ENCODE measurements at regions not wholly inside any gene's neighbourhood (a gene's known extent, or its start where the extent isn't known, plus 50 kb on each side); places are given as distances from the start of the nearest gene placed in this dataset.
"Not testable (repeated sequence)": the region's sequence is repeated elsewhere in the genome, so short reads cannot be mapped to it uniquely, and the experiment has no call there.

DNA sequence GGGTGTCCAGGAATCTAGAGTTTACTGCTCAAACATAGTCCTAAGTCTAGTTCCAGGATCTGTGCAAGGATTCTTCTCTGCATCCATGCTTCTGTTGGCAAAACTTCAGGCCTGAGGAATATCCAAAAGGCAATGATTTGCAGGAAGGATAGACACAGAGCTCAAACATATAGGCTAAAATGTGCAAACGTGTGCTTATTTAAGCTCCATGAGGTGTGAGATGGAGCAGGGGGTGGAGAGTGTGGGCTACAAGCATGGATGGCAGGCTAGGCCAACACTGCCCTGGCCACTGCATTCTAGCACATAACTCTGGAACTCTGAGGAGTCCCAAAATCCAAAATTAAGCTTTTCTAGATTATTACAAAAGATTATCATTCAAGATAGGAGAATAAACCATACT lies 301.1 kb downstream of the PAX3 start:
- H3K36me3 ChIP-seq = no peaks in the 10 kb centered on the region
- no peak for TF ChIP-seq POLR2AphosphoS5 (IDR thresholded peaks at IDR 0.05; ENCODE audit: insufficient read depth in 1 of 2, low read depth in 1 of 2)
- TF ChIP-seq POLR2A (IDR thresholded peaks at IDR 0.05) = no peak
- TF ChIP-seq, protein P1, sequence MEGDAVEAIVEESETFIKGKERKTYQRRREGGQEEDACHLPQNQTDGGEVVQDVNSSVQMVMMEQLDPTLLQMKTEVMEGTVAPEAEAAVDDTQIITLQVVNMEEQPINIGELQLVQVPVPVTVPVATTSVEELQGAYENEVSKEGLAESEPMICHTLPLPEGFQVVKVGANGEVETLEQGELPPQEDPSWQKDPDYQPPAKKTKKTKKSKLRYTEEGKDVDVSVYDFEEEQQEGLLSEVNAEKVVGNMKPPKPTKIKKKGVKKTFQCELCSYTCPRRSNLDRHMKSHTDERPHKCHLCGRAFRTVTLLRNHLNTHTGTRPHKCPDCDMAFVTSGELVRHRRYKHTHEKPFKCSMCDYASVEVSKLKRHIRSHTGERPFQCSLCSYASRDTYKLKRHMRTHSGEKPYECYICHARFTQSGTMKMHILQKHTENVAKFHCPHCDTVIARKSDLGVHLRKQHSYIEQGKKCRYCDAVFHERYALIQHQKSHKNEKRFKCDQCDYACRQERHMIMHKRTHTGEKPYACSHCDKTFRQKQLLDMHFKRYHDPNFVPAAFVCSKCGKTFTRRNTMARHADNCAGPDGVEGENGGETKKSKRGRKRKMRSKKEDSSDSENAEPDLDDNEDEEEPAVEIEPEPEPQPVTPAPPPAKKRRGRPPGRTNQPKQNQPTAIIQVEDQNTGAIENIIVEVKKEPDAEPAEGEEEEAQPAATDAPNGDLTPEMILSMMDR (IDR thresholded peaks at IDR 0.05) = no peak
- no peaks in the 10 kb centered on the region for H3K9me3 ChIP-seq
- intact Hi-C loops (cut with DNase I) = no loop called here
- DNase-seq (ENCODE audit: extremely low spot score in 2 of 2) = no peak
- no peak overlapping the region for H3K27ac ChIP-seq
- H3K27me3 ChIP-seq = no peaks in the 10 kb centered on the region
- H3K4me3 ChIP-seq = no peak overlapping the region
- no peaks in the 10 kb centered on the region for H3K4me1 ChIP-seq

DNA sequence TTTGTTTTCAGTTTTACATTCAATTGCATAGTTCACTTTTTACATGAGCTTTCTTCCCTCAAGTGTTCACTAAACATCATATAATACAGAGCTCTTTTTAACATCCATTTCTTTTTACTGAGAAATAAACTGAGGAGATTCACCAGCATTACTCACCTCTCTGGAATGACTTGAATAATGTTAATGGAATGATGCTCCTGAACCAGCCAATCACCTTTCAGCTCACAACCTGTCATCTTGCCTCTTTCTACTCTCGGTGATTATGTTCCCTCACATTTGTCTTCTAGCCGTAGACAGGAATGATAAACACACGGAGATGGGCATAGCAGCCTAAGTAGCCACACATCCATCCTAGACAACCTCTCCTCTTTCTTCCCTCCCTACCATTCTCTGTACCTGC lies 301.7 kb downstream of the PAX3 start:
- Histone ChIP-seq H3K4me1 (no peaks in the 10 kb centered on the region), H3K36me3 (no peaks in the 10 kb centered on the region), H3K9me3 (no peaks in the 10 kb centered on the region), H3K27me3 (no peaks in the 10 kb centered on the region), H3K27ac (no peak overlapping the region), H3K4me3 (no peak overlapping the region)
- no peak for DNase-seq (ENCODE audit: extremely low spot score in 2 of 2)
- TF ChIP-seq, protein P1 (IDR thresholded peaks at IDR 0.05) = no peak
- TF ChIP-seq POLR2AphosphoS5 (IDR thresholded peaks at IDR 0.05; ENCODE audit: insufficient read depth in 1 of 2, low read depth in 1 of 2) = no peak
- intact Hi-C loops (cut with DNase I) = no loop called here

DNA sequence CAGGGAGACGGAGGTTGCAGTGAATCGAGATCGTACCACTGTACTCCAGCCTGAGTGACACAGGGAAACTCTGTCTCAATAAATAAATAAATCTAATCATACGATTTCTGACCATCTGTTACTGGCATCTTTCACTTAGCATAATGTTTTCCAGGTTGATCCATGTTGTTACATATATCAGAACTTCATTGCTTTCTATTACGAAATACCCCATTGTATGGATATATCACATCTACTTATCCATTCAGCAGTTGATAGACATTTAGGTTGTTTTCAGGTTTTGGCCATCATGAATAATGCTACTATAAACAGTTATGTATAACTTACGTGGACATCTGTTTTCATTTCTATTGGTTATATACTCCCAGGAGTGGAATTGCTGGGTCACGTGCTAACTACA lies 303.9 kb downstream of the PAX3 start:
- intact Hi-C loops (cut with DNase I) = no loop called here
- no peaks in the 10 kb centered on the region for H3K27me3 ChIP-seq
- H3K36me3 ChIP-seq = no peaks in the 10 kb centered on the region
- no peaks in the 10 kb centered on the region for H3K9me3 ChIP-seq
- DNase-seq (ENCODE audit: extremely low spot score in 2 of 2) = no peak
- no peak overlapping the region for H3K4me3 ChIP-seq
- TF ChIP-seq, protein P1 (IDR thresholded peaks at IDR 0.05) = no peak
- TF ChIP-seq POLR2AphosphoS5 (IDR thresholded peaks at IDR 0.05; ENCODE audit: insufficient read depth in 1 of 2, low read depth in 1 of 2) (no peak), POLR2A (IDR thresholded peaks at IDR 0.05) (no peak)
- no peaks in the 10 kb centered on the region for H3K4me1 ChIP-seq
- no peak overlapping the region for H3K27ac ChIP-seq

DNA sequence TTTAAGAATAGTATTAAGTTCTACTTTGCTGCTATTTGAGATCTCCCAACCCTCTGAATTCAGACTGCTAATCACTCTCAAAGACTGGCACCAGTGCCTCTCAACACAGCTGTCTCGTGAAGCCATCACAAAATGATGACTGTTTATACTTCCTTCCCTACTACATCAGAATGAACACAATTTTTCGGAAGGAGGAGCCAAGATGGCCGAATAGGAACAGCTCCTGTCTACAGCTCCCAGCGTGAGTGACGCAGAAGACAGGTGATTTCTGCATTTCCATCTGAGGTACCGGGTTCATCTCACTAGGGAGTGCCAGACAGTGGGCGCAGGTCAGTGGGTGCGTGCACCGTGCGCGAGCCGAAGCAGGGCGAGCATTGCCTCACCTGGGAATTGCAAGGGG lies 314.4 kb downstream of the PAX3 start:
- H3K36me3 ChIP-seq; H3K27ac ChIP-seq; intact Hi-C loops (cut with DNase I); H3K4me1 ChIP-seq; DNase-seq (ENCODE audit: extremely low spot score in 2 of 2); H3K9me3 ChIP-seq; H3K4me3 ChIP-seq; H3K27me3 ChIP-seq: not testable (repeated sequence)

DNA sequence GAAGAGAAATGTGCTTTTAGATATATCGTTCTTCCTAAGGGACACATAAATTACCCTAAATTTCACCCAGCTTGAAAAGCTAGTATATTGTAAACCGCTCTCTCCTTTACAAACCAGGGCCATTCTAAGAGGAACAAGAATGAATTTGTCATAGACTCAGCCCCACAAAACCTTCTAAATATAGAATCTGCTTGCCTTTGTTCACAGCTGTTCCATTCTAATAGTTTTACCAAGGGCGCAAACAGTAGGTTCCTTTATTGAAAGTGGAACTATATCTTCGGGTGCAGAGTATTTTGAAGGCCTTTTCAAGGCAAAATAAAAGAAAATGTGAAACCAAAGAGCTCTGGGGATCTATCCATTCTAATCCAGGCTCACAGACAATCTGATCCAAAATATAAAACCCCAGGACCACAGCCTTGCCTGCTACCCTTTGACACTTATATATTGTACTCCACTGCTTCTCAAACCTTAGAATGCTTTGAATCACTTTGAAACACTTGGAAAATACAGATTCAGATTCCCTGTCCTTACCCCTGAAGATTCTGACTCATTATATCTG lies 316.8 kb downstream of the PAX3 start:
- Histone ChIP-seq H3K4me1 (no peaks in the 10 kb centered on the region), H3K36me3 (no peaks in the 10 kb centered on the region), H3K27me3 (no peaks in the 10 kb centered on the region), H3K4me3 (no peak overlapping the region), H3K27ac (no peak overlapping the region), H3K9me3 (no peaks in the 10 kb centered on the region)
- TF ChIP-seq POLR2AphosphoS5 (IDR thresholded peaks at IDR 0.05; ENCODE audit: insufficient read depth in 1 of 2, low read depth in 1 of 2) (no peak), POLR2A (IDR thresholded peaks at IDR 0.05) (no peak)
- TF ChIP-seq, protein P1 (IDR thresholded peaks at IDR 0.05) = no peak
- intact Hi-C loops (cut with DNase I) = no loop called here
- DNase-seq (ENCODE audit: extremely low spot score in 2 of 2) = no peak

DNA sequence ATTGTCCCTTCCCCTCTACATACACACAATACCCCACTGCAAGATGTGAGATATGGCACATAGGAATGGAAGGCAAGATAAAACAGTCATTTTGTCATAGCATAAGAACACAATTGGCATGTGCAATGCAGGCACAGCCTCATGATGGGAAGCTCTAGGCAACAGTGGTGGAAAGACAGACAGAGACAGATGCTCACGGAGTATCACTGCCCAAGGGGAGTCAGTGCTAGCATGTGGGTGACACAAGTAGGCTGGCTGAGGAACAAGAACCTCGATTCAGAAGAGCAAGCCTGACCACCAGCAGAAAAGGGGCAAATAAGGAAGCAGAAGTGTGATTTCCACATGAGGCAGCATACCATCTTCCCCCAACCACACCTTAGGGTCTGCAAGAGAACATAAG lies 323.6 kb downstream of the PAX3 start:
- no peaks in the 10 kb centered on the region for H3K36me3 ChIP-seq
- no peaks in the 10 kb centered on the region for H3K27me3 ChIP-seq
- no peak for DNase-seq (ENCODE audit: extremely low spot score in 2 of 2)
- intact Hi-C loops (cut with DNase I) = no loop called here
- no peaks in the 10 kb centered on the region for H3K4me1 ChIP-seq
- no peak overlapping the region for H3K27ac ChIP-seq
- H3K9me3 ChIP-seq = no peaks in the 10 kb centered on the region
- no peak overlapping the region for H3K4me3 ChIP-seq
- TF ChIP-seq POLR2AphosphoS5 (IDR thresholded peaks at IDR 0.05; ENCODE audit: insufficient read depth in 1 of 2, low read depth in 1 of 2) (no peak), POLR2A (IDR thresholded peaks at IDR 0.05) (no peak)
- TF ChIP-seq, protein P1 (IDR thresholded peaks at IDR 0.05) = no peak

Data from vagina (tissue), 2 donors.